ENCODE measurements at regions not wholly inside any gene's neighbourhood (a gene's known extent, or its start where the extent isn't known, plus 50 kb on each side); places are given as distances from the start of the nearest gene placed in this dataset.

DNA sequence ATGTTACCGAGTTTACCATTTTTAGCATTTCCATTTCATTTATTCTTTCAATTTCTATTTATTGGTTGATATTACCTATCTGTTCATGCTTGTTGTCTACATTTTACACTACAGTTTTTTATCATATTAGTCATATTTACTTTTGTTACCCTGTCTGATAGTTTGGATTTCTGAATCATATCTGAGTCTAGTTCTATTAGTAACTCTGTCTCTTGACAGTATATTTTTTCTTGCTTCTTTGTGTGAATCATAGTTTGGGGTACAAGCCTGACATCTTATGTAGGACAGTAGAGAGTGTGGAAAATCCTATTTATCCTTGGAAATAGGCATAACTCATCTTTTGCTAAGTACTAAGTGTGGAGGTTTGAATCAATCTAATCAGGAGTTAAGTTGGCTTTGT, 263.9 kb upstream of the SESN3 start:
- H3K27ac Mint-ChIP-seq: no peak overlapping the region
- H3K4me1 Mint-ChIP-seq: no peaks in the 10 kb centered on the region
- H3K9me3 Mint-ChIP-seq: peaks cover 0 to 2% (median 0%) of the 10 kb centered on the region in 6 donors
- H3K27me3 Mint-ChIP-seq (ENCODE audit: low read depth in 3 of 3): peaks cover 0 to 6% (median 2%) of the 10 kb centered on the region in 3 donors
- H3K36me3 Mint-ChIP-seq: no peaks in the 10 kb centered on the region
- DNase-seq: no peak
- no peak overlapping the region for H3K4me3 Mint-ChIP-seq

DNA sequence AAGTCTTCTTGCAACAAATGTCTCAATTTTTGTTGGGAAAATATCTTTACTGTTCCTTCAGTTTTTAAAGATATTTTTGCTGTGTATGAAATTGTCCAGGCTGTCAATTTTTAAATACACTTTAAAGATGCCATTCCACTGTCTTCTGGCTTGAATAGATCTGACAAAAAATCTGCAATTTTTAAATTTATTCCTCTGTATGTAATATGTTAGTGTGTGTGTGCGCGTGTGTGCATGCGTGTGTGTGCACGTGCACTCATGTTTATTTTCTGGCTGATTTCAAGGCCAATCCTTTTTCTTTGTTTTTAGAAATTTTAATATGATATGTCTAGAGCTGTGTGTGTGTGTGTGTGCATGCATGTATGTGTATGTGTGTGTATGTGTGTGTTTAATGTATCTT, 263.2 kb upstream of the SESN3 start:
- Mint-ChIP-seq H3K36me3 (no peaks in the 10 kb centered on the region), H3K4me1 (no peaks in the 10 kb centered on the region), H3K4me3 (no peak overlapping the region), H3K27me3 (ENCODE audit: low read depth in 3 of 3) (peaks cover 0 to 6% (median 2%) of the 10 kb centered on the region in 3 donors), H3K9me3 (peaks cover 0 to 2% (median 0%) of the 10 kb centered on the region in 6 donors), H3K27ac (no peak overlapping the region)
- no peak for DNase-seq

DNA sequence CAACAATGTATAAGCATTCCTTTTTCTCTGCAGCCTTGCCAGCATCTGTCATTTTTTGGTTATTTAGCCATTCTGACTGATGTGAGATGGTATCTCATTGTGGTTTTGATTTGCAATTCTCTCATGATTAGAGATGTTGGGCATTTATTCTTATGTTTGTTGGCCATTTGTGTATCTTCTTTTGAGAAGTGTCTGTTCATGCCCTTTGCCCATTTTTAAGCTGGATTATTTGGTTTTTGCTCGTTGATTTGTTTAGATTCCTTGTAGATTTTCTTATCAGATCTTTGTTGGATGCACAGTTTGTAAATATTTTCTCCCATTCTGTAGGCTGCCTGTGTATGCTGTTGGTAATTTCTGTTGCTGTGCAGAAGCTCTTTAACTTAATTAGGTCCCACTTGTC, 259.6 kb upstream of the SESN3 start:
- H3K27me3 Mint-ChIP-seq (ENCODE audit: low read depth in 3 of 3): peaks cover 2 to 4% (median 2%) of the 10 kb centered on the region in 3 donors
- no peaks in the 10 kb centered on the region for H3K4me1 Mint-ChIP-seq
- no peak for DNase-seq
- H3K36me3 Mint-ChIP-seq: no peaks in the 10 kb centered on the region
- no peak overlapping the region for H3K4me3 Mint-ChIP-seq
- H3K9me3 Mint-ChIP-seq: peaks cover 0 to 2% (median 0%) of the 10 kb centered on the region in 6 donors
- no peak overlapping the region for H3K27ac Mint-ChIP-seq

DNA sequence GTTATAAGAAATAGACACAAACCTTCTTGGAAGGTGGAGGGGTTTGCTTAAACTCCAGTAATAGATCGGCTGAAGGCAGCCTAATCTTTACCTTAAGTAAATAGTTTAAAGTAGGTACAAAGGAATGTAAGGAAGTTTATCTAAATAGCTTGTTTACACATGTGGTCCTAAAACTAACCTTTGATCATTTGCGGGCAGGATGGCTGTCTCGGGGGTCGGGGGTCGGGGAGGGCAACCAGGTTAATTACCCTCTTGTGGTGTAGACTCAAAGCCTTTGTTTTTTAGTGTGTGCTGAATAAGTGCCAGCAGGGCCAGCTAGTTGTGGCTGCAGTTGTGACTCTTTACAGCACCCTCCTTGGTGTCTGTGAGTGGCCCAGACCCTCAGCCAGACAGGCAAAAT, 256.9 kb upstream of the SESN3 start:
- Mint-ChIP-seq H3K9me3 (no peaks in the 10 kb centered on the region), H3K27ac (no peak overlapping the region), H3K36me3 (no peaks in the 10 kb centered on the region), H3K4me1 (no peaks in the 10 kb centered on the region), H3K27me3 (ENCODE audit: low read depth in 3 of 3) (peaks cover 2 to 4% (median 4%) of the 10 kb centered on the region in 3 donors), H3K4me3 (no peak overlapping the region)
- no peak for DNase-seq

DNA sequence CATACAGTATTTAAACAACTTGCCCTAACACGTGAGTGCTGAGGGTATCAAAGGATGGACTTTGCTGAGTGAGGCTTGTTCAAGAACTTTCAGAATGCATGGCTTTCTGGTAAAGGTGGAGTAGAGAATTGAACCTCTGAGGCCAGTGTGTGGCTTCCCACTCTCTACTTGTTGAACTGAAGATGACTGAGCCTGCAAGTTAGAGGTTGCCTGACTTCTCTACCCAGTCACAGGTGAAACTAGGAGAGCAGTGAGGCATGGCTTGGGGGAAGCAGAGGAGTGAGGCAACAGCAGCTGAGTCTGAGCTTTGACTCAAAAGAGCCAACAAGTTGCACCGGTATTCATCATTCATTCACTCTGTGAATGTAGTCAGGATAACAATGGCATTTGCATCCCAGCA, 256.4 kb upstream of the SESN3 start:
- Mint-ChIP-seq H3K9me3 (no peaks in the 10 kb centered on the region), H3K36me3 (no peaks in the 10 kb centered on the region), H3K27me3 (ENCODE audit: low read depth in 3 of 3) (peaks cover 2 to 4% (median 4%) of the 10 kb centered on the region in 3 donors), H3K4me3 (no peak overlapping the region), H3K4me1 (no peaks in the 10 kb centered on the region), H3K27ac (no peak overlapping the region)
- no peak for DNase-seq

DNA sequence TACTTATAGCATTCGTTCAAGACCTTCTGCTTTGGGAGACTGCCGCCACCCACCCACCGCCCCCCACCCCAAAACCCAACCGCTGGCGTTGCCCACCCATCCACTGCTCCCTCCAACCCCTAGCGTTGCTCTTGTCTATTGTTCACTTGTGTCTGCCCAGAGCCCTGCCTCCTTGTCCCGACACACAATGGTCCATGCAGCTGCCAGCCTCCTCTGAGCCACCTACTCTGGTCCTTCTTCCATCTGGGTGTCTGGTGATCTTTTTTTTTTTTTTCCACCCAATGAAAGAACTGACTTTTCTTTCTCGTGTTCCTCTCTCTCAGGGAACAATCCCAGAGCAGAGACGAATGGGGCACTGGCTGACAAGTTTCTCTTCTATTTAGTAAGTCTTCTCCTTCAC, 256.0 kb upstream of the SESN3 start:
- no peak overlapping the region for H3K27ac Mint-ChIP-seq

DNA sequence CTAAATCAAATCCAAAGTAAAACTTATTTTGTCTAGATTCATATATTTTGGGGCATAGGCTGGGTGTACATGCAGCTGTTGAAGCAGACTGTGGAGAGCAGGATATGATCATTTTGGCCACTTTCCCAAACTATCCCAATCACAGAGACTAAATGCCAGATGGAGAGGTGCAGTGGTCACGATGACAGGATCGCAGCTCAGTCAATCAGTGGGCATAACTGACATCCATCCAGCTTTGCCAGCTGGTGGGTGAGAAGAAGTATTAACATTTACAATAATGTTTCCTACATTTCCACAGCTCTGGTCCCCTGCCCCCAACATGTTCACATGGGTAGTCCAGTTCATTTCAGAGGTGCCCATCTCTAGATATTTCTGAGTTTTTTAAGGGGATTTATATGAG, 255.5 kb upstream of the SESN3 start:
- Mint-ChIP-seq H3K27ac (no peak overlapping the region), H3K4me3 (no peak overlapping the region), H3K27me3 (ENCODE audit: low read depth in 3 of 3) (peaks cover 2 to 4% (median 4%) of the 10 kb centered on the region in 3 donors), H3K4me1 (no peaks in the 10 kb centered on the region), H3K36me3 (no peaks in the 10 kb centered on the region), H3K9me3 (no peaks in the 10 kb centered on the region)
- no peak for DNase-seq

More for the DNA sequence above, 256.0 kb upstream of the SESN3 start:
- Mint-ChIP-seq H3K9me3 (no peaks in the 10 kb centered on the region), H3K4me1 (no peaks in the 10 kb centered on the region), H3K4me3 (no peak overlapping the region), H3K36me3 (no peaks in the 10 kb centered on the region), H3K27me3 (ENCODE audit: low read depth in 3 of 3) (peaks cover 2 to 4% (median 4%) of the 10 kb centered on the region in 3 donors)
- DNase-seq: no peak

DNA sequence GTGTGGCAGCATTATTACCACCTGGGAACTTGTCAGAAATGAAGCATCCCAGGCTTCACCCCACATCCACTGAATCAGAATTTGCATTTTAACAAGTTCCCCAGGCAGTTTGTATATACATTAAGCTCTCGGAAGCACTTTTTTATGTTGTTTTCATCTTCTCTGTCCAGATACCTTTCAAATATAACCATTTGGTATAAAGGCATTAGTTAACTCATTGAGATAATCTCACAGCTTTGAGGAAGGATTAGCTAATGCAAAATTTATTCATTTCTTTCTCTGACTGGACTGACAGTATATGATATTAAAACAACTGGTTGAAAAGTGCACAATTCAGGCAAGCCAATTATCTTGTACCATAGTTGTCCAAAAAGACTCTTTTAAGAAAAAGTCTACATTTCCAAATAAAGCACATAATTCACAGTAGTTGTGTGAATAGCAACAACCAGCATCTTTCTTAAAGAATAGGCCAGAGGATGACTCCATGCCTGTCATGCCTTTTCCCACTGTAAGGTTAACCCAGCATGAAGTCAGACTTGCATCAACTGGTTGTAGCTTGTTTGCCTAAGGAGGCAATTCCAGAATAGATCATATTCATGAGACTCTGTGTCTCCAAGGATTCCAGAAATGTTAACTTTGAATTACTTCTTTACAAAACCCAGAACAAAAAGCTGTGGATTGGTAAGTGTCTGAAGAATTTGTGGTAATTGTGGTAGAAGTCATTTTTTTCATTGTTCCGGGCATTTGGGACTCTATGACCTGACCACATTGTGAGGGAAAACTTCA, 254.3 kb upstream of the SESN3 start:
- Mint-ChIP-seq H3K27ac (no peak overlapping the region), H3K36me3 (no peaks in the 10 kb centered on the region), H3K4me1 (no peaks in the 10 kb centered on the region), H3K4me3 (no peak overlapping the region), H3K27me3 (ENCODE audit: low read depth in 3 of 3) (peaks cover 2 to 3% (median 2%) of the 10 kb centered on the region in 3 donors), H3K9me3 (no peaks in the 10 kb centered on the region)
- DNase-seq: no peak

DNA sequence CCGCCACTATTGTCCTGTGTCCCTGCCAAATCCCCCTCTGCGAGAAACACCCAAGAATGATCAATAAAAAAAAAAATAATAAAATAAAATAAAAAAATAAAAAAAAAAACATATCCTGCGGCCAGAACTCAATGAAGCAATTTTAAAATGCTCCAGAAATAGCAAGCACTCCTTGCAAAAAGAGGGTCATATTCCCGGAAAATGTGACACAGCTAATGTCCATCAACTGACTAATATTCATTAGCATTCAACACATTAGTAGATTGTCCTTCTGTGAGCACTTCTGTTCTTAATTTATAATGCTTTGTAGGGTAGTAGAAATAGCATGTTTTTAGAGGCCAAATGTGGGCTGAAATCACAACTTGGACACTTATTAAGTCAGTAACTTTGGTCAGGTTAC, 252.3 kb upstream of the SESN3 start:
- no peaks in the 10 kb centered on the region for H3K4me1 Mint-ChIP-seq
- H3K9me3 Mint-ChIP-seq: no peaks in the 10 kb centered on the region
- no peak for DNase-seq
- H3K36me3 Mint-ChIP-seq: no peaks in the 10 kb centered on the region
- no peak overlapping the region for H3K4me3 Mint-ChIP-seq
- H3K27ac Mint-ChIP-seq: no peak overlapping the region
- peaks cover 0 to 2% (median 0%) of the 10 kb centered on the region in 3 donors for H3K27me3 Mint-ChIP-seq (ENCODE audit: low read depth in 3 of 3)

DNA sequence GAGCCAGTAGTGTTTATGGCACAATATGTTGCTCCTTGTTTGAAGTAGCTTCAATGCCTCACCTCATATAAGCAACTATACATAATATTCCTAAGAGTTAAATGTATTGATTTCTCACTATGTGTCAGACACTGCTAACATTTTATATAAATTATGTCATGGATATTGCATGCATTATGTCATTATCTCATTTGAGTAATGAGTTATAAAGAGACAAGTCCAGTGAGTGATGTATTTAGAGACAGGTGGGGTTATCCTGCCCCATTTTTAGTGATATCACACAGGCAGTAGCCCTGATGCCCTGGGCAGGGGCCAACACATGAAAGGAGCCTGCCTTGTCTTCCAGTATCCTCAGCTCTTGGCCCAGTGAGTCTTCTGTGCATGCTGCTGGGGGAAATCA, 247.0 kb upstream of the SESN3 start:
- DNase-seq: no peak
- peaks cover 0 to 6% (median under 1%) of the 10 kb centered on the region in 3 donors for H3K27me3 Mint-ChIP-seq (ENCODE audit: low read depth in 3 of 3)
- no peak overlapping the region for H3K27ac Mint-ChIP-seq
- H3K4me1 Mint-ChIP-seq: no peaks in the 10 kb centered on the region
- no peaks in the 10 kb centered on the region for H3K36me3 Mint-ChIP-seq
- no peaks in the 10 kb centered on the region for H3K9me3 Mint-ChIP-seq
- no peak overlapping the region for H3K4me3 Mint-ChIP-seq

DNA sequence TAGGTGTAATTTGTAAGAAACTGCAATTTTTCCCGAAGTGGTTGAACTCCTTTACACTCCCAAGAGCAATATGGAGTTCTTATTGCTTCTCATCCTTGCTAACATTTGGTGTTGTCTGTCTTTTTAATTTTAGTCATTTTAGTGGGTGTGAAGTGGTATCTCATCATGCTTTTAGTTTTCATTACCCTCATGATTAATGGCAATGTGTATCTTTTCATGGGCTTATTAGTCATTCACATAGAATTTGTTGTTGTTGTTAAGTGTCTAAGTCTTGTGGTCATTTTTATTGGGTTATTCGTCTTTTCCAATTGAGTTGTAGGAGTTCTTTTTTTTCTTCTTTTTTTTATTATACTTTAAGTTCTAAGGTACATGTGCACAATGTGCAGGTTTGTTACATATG, 238.3 kb upstream of the SESN3 start:
- Mint-ChIP-seq H3K27ac (no peak overlapping the region), H3K36me3 (no peaks in the 10 kb centered on the region), H3K27me3 (ENCODE audit: low read depth in 3 of 3) (peaks cover 2 to 10% (median 8%) of the 10 kb centered on the region in 3 donors), H3K4me1 (no peaks in the 10 kb centered on the region), H3K4me3 (no peak overlapping the region), H3K9me3 (peaks cover 0 to 1% (median 0%) of the 10 kb centered on the region in 6 donors)
- no peak for DNase-seq

DNA sequence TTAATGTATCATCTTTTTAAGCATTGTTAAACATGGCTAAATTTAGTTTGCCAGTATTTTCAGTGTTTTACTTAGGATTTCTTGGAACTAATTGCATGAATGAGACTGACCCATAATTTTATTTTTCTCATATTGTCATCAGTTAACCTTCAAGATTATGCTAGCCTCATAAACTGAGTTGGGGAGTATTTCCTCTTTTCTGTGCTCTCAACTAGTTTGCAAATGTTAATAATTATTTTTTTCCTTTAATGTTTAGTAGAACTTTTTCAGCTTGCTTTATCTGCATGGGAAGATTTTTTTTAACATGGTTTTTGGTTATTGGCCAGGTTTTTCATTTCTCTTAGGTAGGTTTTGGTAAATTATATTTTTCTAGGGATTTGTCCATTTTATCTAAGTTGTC, 235.4 kb upstream of the SESN3 start:
- Mint-ChIP-seq H3K36me3 (no peaks in the 10 kb centered on the region), H3K27me3 (ENCODE audit: low read depth in 3 of 3) (peaks cover 0 to 6% (median 0%) of the 10 kb centered on the region in 3 donors), H3K9me3 (no peaks in the 10 kb centered on the region), H3K27ac (no peak overlapping the region), H3K4me1 (no peaks in the 10 kb centered on the region), H3K4me3 (no peak overlapping the region)
- DNase-seq: no peak

DNA sequence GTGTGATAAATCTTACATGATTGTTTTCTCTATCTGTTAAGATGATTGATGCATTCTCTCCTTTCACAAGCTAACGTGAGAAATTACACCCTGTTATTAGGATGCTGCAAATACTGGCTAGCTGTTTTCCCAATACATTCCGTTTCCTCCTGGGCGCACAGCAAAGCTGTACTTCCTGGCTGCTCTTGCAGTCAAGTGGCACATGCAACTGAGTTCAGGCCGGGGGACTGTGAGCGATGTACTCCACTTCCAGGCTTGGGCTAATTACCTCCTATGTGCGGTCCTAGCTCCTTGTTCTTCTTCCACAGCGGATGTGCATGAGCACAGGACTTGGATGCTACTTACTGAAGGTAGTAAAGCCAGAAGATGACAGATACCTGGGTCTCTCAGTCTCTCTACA, 234.9 kb upstream of the SESN3 start:
- Mint-ChIP-seq H3K4me1 (no peaks in the 10 kb centered on the region), H3K9me3 (no peaks in the 10 kb centered on the region), H3K4me3 (no peak overlapping the region), H3K27ac (no peak overlapping the region), H3K36me3 (no peaks in the 10 kb centered on the region), H3K27me3 (ENCODE audit: low read depth in 3 of 3) (peaks cover 0 to 2% (median 0%) of the 10 kb centered on the region in 3 donors)
- DNase-seq: no peak

DNA sequence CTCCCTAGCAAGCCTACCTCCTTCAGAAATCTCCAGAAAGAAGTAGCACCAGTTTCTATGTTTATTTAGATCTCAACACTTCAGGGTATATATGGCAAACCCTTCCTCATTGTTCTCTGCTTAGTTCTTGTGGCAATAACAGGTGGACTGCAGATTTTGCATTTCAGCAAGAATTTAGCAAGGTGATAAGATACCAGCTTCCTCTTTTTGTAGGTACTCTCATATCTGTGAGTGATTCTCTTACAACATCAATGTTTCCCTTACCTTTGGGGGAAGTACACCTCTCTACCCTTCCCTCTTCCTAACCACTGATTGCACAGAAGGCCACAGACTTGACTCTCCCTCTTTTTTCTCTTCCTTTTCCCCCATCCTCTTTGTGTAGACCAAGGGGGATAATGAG, 230.9 kb upstream of the SESN3 start:
- Mint-ChIP-seq H3K27ac (no peak overlapping the region), H3K4me3 (no peak overlapping the region), H3K9me3 (no peaks in the 10 kb centered on the region)

DNA sequence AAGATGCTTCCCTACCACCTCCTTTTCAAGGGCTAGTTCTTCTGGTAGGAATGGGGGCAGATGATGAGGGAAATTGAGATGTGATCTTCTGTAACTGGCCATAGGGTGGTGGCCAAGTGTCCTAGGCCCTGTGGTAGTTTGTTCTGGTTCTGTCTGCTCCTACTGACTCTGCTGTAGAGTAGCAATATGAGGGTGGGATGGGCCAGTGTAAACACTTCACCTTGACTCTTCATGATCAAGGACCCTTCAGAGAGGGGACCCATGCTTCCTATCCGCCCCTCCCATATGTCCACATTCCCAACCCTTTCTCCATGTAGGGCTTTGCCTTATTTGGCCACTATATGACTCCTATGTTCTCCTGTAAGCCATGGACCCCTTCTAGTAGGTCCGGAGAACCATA, 230.3 kb upstream of the SESN3 start:
- Mint-ChIP-seq H3K36me3 (no peaks in the 10 kb centered on the region), H3K4me3 (no peak overlapping the region), H3K27ac (no peak overlapping the region), H3K27me3 (ENCODE audit: low read depth in 3 of 3) (peaks cover 0 to 4% (median 0%) of the 10 kb centered on the region in 3 donors), H3K4me1 (no peaks in the 10 kb centered on the region), H3K9me3 (no peaks in the 10 kb centered on the region)
- DNase-seq: no peak

More for the DNA sequence above, 230.9 kb upstream of the SESN3 start:
- no peak for DNase-seq
- Mint-ChIP-seq H3K4me1 (no peaks in the 10 kb centered on the region), H3K27me3 (ENCODE audit: low read depth in 3 of 3) (peaks cover 0 to 4% (median 0%) of the 10 kb centered on the region in 3 donors), H3K36me3 (no peaks in the 10 kb centered on the region)
